HG03342 (cell line): ENCODE measurements at regions not wholly inside any gene's neighbourhood (a gene's known extent, or its start where the extent isn't known, plus 50 kb on each side); places are given as distances from the start of the nearest gene placed in this dataset.

Experiments used
- ATAC-seq: cut with Tn5 transposase; IDR thresholded peaks from one replicate; pipeline ENCODE4 v1.9.1; 2021; ENCODE audit warnings: mild to moderate bottlenecking, moderate library complexity; ENCODE audit not compliant: unreplicated experiment

- no peak for ATAC-seq
Measured at GRCh38 chr5:144581044-144581443, 410.4 kb downstream of the KCTD16 start.

- ATAC-seq: no peak
Measured at GRCh38 chr5:144577676-144578075, 407.0 kb downstream of the KCTD16 start.

- ATAC-seq: no peak
Measured at GRCh38 chr5:144575736-144576135, 405.1 kb downstream of the KCTD16 start.

- ATAC-seq: no peak
Measured at GRCh38 chr5:144567421-144567780, 396.7 kb downstream of the KCTD16 start.

GRCh38 chr5:144566747-144567420 is 396.2 kb downstream of the KCTD16 start:
- ATAC-seq: no peak

GRCh38 chr5:144549580-144549979 is 378.9 kb downstream of the KCTD16 start:
- ATAC-seq: no peak

GRCh38 chr5:144548936-144549335 is 378.3 kb downstream of the KCTD16 start:
- ATAC-seq: no peak

GRCh38 chr5:144547098-144547499 is 376.4 kb downstream of the KCTD16 start:
- ATAC-seq: no peak

- ATAC-seq: no peak
Measured at GRCh38 chr5:144538845-144539244, 368.2 kb downstream of the KCTD16 start.
